Loucy (cell line): ENCODE measurements at regions not wholly inside any gene's neighbourhood (a gene's known extent, or its start where the extent isn't known, plus 50 kb on each side); places are given as distances from the start of the nearest gene placed in this dataset.
A peak's percentile ranks its signal among the peaks of the same experiment; 100 is the strongest.

Source experiments
- H2AFZ ChIP-seq: fragments of 200-600 bp; sonication (generic); 2 replicates; pipeline ENCODE4 v1.6.0; 2016; ENCODE audit warnings: antibody characterized with exemption, mild to moderate bottlenecking, low read length, moderate library complexity
- H3F3A ChIP-seq: fragments of 200-600 bp; 2 replicates; pipeline ENCODE4 v1.6.0; 2016; ENCODE audit warnings: antibody characterized with exemption, low read depth, mild to moderate bottlenecking
- H3K27me3 ChIP-seq: fragments of 200-600 bp; sonication (generic); 2 replicates; pipeline ENCODE4 v1.6.1; 2014; ENCODE audit warnings: low read length, mild to moderate bottlenecking; ENCODE audit not compliant: insufficient read depth, poor library complexity, severe bottlenecking
- H3K36me3 ChIP-seq: fragments of 200-600 bp; sonication (generic); 2 replicates; pipeline ENCODE4 v1.6.1; 2016; ENCODE audit warnings: low read length; ENCODE audit not compliant: insufficient read depth
- H3K4me1 ChIP-seq: fragments of 200-600 bp; sonication (generic); 2 replicates; pipeline ENCODE4 v1.5.1; 2014; ENCODE audit warnings: low read length, mild to moderate bottlenecking; ENCODE audit not compliant: insufficient read depth, poor library complexity, severe bottlenecking
- H3K4me2 ChIP-seq: fragments of 200-600 bp; sonication (generic); 2 replicates; pipeline ENCODE4 v1.6.0; 2014; ENCODE audit warnings: antibody characterized with exemption, low read length, low read depth, mild to moderate bottlenecking; ENCODE audit not compliant: poor library complexity, severe bottlenecking
- H3K4me3 ChIP-seq: fragments of 200-600 bp; sonication (generic); 2 replicates; pipeline ENCODE4 v1.5.1; 2014; ENCODE audit warnings: low read length, mild to moderate bottlenecking, mixed read lengths; ENCODE audit not compliant: poor library complexity, severe bottlenecking
- H3K79me2 ChIP-seq: fragments of 200-600 bp; sonication (generic); 2 replicates; pipeline ENCODE4 v1.6.1; 2014; ENCODE audit warnings: low read length; ENCODE audit not compliant: insufficient read depth
- H3K9ac ChIP-seq: fragments of 200-600 bp; sonication (generic); 2 replicates; pipeline ENCODE4 v1.6.0; 2014; ENCODE audit warnings: mild to moderate bottlenecking, low read depth, low read length, moderate library complexity; ENCODE audit not compliant: poor library complexity, severe bottlenecking
- H3K9me2 ChIP-seq: fragments of 200-600 bp; sonication (generic); replicated peaks from 2 replicates; pipeline ENCODE4 v1.6.1; 2016; ENCODE audit warnings: low read depth, low read length, mixed read lengths
- H3K9me3 ChIP-seq: fragments of 200-600 bp; sonication (generic); 2 replicates; pipeline ENCODE4 v1.6.1; 2014; ENCODE audit warnings: mild to moderate bottlenecking, antibody characterized with exemption, low read length, low read depth; ENCODE audit not compliant: insufficient read depth
- H4K20me1 ChIP-seq: fragments of 200-600 bp; sonication (generic); 2 replicates; pipeline ENCODE4 v1.6.0; 2014; ENCODE audit warnings: antibody characterized with exemption, low read length, mild to moderate bottlenecking; ENCODE audit not compliant: insufficient read depth, poor library complexity, severe bottlenecking
- EZH2phosphoT487 ChIP-seq: fragments of 200-600 bp; IDR thresholded peaks from 2 replicates; pipeline ENCODE4 v1.6.1; 2018; ENCODE audit warnings: antibody characterized with exemption, mild to moderate bottlenecking, moderate library complexity, borderline replicate concordance
- TF ChIP-seq, protein P1 (sequence below): fragments of 200-600 bp; sonication (generic); conservative IDR thresholded peaks from 2 replicates; pipeline ENCODE4 v1.5.1; 2014; ENCODE audit warnings: mild to moderate bottlenecking, antibody characterized with exemption, low read length

DNA sequence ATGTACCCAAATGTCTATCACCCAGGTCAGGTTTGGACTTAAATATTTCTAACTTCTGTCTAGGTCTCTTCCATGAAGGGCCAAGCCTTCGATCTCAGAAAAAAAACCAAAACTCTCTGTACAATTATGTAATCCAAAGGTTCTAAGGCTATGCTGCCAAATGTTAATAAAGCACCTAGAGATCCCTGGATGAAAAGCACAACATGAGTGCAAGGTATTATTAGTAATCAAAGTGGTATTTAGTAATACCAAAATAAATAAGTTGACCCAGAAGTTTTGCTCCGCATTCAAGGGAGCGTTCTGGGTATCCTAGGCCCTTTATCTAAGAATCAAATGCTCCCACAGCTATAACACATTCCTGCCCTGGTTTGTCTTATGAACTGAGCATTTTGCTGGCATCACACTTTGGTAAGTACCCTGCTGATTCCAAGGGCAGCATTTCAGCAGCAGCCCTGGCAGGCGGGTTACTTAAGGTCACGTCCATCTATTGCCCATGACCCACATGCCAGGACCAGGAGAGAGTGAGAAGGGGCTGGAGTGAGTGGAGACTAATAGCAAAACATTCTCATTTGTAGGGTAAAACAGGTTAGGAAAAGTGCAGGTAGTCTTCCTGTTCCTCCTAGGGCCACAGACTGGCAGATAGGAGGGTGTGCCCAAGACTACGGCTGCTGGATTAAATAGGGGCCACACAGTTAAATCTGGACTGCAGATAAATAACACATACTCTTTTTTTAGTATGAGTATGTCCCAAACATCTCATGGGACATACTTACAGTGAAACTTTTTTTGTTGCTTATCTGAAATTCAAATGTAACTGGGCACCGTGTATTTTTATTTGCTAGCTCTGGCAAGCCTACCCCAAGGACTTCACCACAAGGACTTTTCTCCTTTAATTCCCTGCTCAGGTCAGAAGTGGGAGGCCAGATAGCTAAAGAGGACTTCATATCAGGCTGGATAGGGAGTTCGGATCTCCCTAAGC, 76.0 kb upstream of the SNRK start:
- TF ChIP-seq, protein P1, sequence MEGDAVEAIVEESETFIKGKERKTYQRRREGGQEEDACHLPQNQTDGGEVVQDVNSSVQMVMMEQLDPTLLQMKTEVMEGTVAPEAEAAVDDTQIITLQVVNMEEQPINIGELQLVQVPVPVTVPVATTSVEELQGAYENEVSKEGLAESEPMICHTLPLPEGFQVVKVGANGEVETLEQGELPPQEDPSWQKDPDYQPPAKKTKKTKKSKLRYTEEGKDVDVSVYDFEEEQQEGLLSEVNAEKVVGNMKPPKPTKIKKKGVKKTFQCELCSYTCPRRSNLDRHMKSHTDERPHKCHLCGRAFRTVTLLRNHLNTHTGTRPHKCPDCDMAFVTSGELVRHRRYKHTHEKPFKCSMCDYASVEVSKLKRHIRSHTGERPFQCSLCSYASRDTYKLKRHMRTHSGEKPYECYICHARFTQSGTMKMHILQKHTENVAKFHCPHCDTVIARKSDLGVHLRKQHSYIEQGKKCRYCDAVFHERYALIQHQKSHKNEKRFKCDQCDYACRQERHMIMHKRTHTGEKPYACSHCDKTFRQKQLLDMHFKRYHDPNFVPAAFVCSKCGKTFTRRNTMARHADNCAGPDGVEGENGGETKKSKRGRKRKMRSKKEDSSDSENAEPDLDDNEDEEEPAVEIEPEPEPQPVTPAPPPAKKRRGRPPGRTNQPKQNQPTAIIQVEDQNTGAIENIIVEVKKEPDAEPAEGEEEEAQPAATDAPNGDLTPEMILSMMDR, result no peak
- no peak for TF ChIP-seq EZH2phosphoT487
- Histone ChIP-seq H4K20me1 (no peaks in the 10 kb centered on the region), H3F3A (no peaks in the 10 kb centered on the region), H3K4me1 (no peaks in the 10 kb centered on the region), H3K36me3 (no peaks in the 10 kb centered on the region), H3K4me3 (no peak overlapping the region), H3K9ac (no peak overlapping the region), H3K79me2 (no peaks in the 10 kb centered on the region), H2AFZ (no peak overlapping the region), H3K4me2 (no peak overlapping the region), H3K9me3 (no peaks in the 10 kb centered on the region), H3K27me3 (no peaks in the 10 kb centered on the region), H3K9me2 (no peaks in the 10 kb centered on the region)

DNA sequence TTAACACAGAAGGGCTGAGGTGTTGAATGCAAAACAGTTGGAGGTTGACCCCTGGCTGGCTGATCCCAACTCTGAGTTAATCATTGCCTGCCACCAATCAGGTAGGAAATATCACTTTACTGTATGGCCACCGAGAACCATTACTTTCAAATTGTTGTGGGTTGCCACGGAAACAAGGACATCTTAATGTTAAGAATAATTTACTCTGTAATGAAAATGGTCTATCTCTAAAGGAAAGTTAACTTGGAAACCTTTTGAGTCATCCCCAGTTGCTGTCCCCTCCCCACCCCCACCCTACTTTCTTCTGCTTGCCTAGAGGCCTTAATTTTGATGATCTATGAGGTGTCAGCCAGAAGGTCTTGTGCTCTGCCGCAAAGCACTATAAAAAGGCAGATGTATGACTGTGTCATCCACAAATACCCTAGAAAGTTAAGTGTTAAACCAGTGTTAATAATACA, 78.7 kb upstream of the SNRK start:
- TF ChIP-seq EZH2phosphoT487, result no peak
- TF ChIP-seq, protein P1, result no peak
- H2AFZ ChIP-seq, result no peak overlapping the region
- H3K4me1 ChIP-seq, result no peaks in the 10 kb centered on the region
- no peaks in the 10 kb centered on the region for H3K27me3 ChIP-seq
- no peaks in the 10 kb centered on the region for H3K79me2 ChIP-seq
- H3K4me3 ChIP-seq, result no peak overlapping the region
- no peaks in the 10 kb centered on the region for H4K20me1 ChIP-seq
- H3K9me3 ChIP-seq, result no peaks in the 10 kb centered on the region
- no peak overlapping the region for H3K4me2 ChIP-seq
- no peaks in the 10 kb centered on the region for H3F3A ChIP-seq
- no peak overlapping the region for H3K9ac ChIP-seq
- H3K36me3 ChIP-seq, result no peaks in the 10 kb centered on the region
- no peaks in the 10 kb centered on the region for H3K9me2 ChIP-seq

DNA sequence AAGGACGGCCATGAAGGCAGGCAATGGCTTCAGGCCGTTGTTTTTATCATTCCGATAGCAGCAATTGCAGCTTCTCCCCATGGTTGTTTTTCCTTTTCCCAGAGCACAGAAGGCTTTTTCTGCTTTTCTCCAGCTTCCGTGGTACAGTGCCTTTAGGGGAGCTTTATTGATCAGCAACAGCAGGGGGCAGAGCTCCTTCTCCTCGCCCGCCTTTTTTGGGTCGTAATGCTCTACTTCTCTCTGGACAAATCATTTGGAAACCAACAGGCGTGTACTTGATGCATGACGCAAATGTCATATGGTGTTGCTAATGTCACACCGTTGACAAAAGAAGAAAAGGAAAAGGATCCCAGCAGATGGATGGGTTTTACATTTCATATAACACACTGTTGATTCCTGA, 79.7 kb upstream of the SNRK start:
- no peaks in the 10 kb centered on the region for H3K27me3 ChIP-seq
- H2AFZ ChIP-seq, result no peak overlapping the region
- no peaks in the 10 kb centered on the region for H3K9me3 ChIP-seq
- no peak overlapping the region for H3K4me2 ChIP-seq
- no peaks in the 10 kb centered on the region for H3K79me2 ChIP-seq
- H3K4me3 ChIP-seq, result no peak overlapping the region
- TF ChIP-seq, protein P1, result peak; percentile 29; the same call in 1 of the 2 replicates
- TF ChIP-seq EZH2phosphoT487, result no peak
- H3K9ac ChIP-seq, result no peak overlapping the region
- H3F3A ChIP-seq, result no peaks in the 10 kb centered on the region
- H3K36me3 ChIP-seq, result no peaks in the 10 kb centered on the region
- no peaks in the 10 kb centered on the region for H4K20me1 ChIP-seq
- H3K9me2 ChIP-seq, result no peaks in the 10 kb centered on the region
- no peaks in the 10 kb centered on the region for H3K4me1 ChIP-seq
